COR-L47 (cell line): ENCODE measurements at regions not wholly inside any gene's neighbourhood (a gene's known extent, or its start where the extent isn't known, plus 50 kb on each side); places are given as distances from the start of the nearest gene placed in this dataset.
"Not testable (repeated sequence)": the region's sequence is repeated elsewhere in the genome, so short reads cannot be mapped to it uniquely, and the experiment has no call there.

Experiments used
- DNase-seq: peaks from one replicate; lab custom pipeline; 2025; lab: John Stamatoyannopoulos, UW

- no peak for DNase-seq
These were observed 102.6 kb upstream of the ALDH3B2 start for GRCh38 chr11:67776852-67777520.

- not testable (repeated sequence) for DNase-seq
These were observed 99.8 kb upstream of the ALDH3B2 start for GRCh38 chr11:67774175-67774574.

- DNase-seq = not testable (repeated sequence)
These were observed 93.7 kb upstream of the ALDH3B2 start for GRCh38 chr11:67768001-67768730.

- not testable (repeated sequence) for DNase-seq
These were observed 86.8 kb upstream of the ALDH3B2 start for GRCh38 chr11:67761211-67761610.

GRCh38 chr11:67759321-67759720, 84.9 kb upstream of the ALDH3B2 start:
- DNase-seq = not testable (repeated sequence)

- DNase-seq = not testable (repeated sequence)
These were observed 84.0 kb upstream of the ALDH3B2 start for GRCh38 chr11:67758467-67758866.

- DNase-seq = not testable (repeated sequence)
These were observed 83.6 kb upstream of the ALDH3B2 start for GRCh38 chr11:67758009-67758408.

- not testable (repeated sequence) for DNase-seq
These were observed 79.4 kb upstream of the ALDH3B2 start for GRCh38 chr11:67753820-67754219.

- DNase-seq = no peak
These were observed 70.8 kb upstream of the ALDH3B2 start for GRCh38 chr11:67745181-67745726.

- not testable (repeated sequence) for DNase-seq
These were observed 69.8 kb upstream of the ALDH3B2 start for GRCh38 chr11:67744231-67744630.

GRCh38 chr11:67738231-67738630, 63.8 kb upstream of the ALDH3B2 start:
- not testable (repeated sequence) for DNase-seq

GRCh38 chr11:67737562-67738080, 63.2 kb upstream of the ALDH3B2 start:
- not testable (repeated sequence) for DNase-seq

GRCh38 chr11:67732045-67732787, 57.8 kb upstream of the ALDH3B2 start:
- DNase-seq = peak; percentile 54

GRCh38 chr11:67731583-67731982, 57.2 kb upstream of the ALDH3B2 start:
- no peak for DNase-seq

- DNase-seq = not testable (repeated sequence)
These were observed 53.7 kb upstream of the ALDH3B2 start for GRCh38 chr11:67728163-67728571.

- not testable (repeated sequence) for DNase-seq
These were observed 52.9 kb upstream of the ALDH3B2 start for GRCh38 chr11:67727066-67728040.
